OCI-LY7 (cell line): ENCODE measurements at regions not wholly inside any gene's neighbourhood (a gene's known extent, or its start where the extent isn't known, plus 50 kb on each side); places are given as distances from the start of the nearest gene placed in this dataset.
"Not testable (repeated sequence)": the region's sequence is repeated elsewhere in the genome, so short reads cannot be mapped to it uniquely, and the experiment has no call there.

ENCODE experiments used
- BruUV-seq: library from RNA; stranded (reverse); fragments of 400-500 nt; replicated peaks from 2 replicates; lab custom pipeline; 2021; lab: Mats Ljungman, UMichigan
- CTCF ChIA-PET: fragments of 300-600 bp; sonication (Branson Sonifier 250); formaldehyde crosslinking; loops from one replicate; lab custom pipeline; 2022; ENCODE audit warnings: antibody characterized with exemption; ENCODE audit not compliant: unreplicated experiment; lab: Charles Lee
- POLR2A ChIA-PET: fragments of 300-600 bp; sonication (Branson Sonifier 250); formaldehyde crosslinking; loops from one replicate; lab custom pipeline; 2022; ENCODE audit warnings: antibody characterized with exemption; lab: Charles Lee
- DNase-seq: peaks from one replicate; pipeline ENCODE4 v3.0.0-alpha.2; 2015; ENCODE audit warnings: low spot score
- H2AFZ ChIP-seq: fragments of 200-600 bp; sonication (generic), shearing (Covaris generic); 2 replicates; pipeline ENCODE4 v1.6.1; 2014; ENCODE audit warnings: mild to moderate bottlenecking, antibody characterized with exemption, low read length, moderate library complexity
- H3K27ac ChIP-seq: fragments of 200-600 bp; sonication (generic); 2 replicates; pipeline ENCODE4 v1.5.1; 2014; ENCODE audit warnings: mixed run types, low read depth, mild to moderate bottlenecking, moderate library complexity, low read length, inconsistent platforms; ENCODE audit not compliant: poor library complexity, severe bottlenecking
- H3K36me3 ChIP-seq: fragments of 200-600 bp; sonication (generic); 2 replicates; pipeline ENCODE4 v1.6.1; 2014; ENCODE audit warnings: mild to moderate bottlenecking, antibody characterized with exemption, low read length, moderate library complexity, mixed read lengths; ENCODE audit not compliant: insufficient read depth
- H3K4me1 ChIP-seq: fragments of 200-600 bp; sonication (generic); 2 replicates; pipeline ENCODE4 v1.5.1; 2014; ENCODE audit warnings: mild to moderate bottlenecking, low read length; ENCODE audit not compliant: insufficient read depth, poor library complexity, severe bottlenecking
- H3K4me2 ChIP-seq: fragments of 200-600 bp; sonication (generic); 2 replicates; pipeline ENCODE4 v1.6.1; 2014; ENCODE audit warnings: mild to moderate bottlenecking, low read length
- H3K4me3 ChIP-seq: fragments of 200-600 bp; sonication (generic); 2 replicates; pipeline ENCODE4 v1.5.1; 2014; ENCODE audit warnings: mild to moderate bottlenecking, low read depth, low read length; ENCODE audit not compliant: poor library complexity, severe bottlenecking
- H3K79me2 ChIP-seq: fragments of 200-600 bp; sonication (generic); 2 replicates; pipeline ENCODE4 v1.6.1; 2016; ENCODE audit warnings: low read depth, mild to moderate bottlenecking, low read length, moderate library complexity, mixed read lengths; ENCODE audit not compliant: insufficient read depth
- H3K9me2 ChIP-seq: fragments of 200-600 bp; sonication (generic); 2 replicates; pipeline ENCODE4 v1.6.1; 2016; ENCODE audit warnings: mild to moderate bottlenecking, low read length, mixed read lengths; ENCODE audit not compliant: insufficient read depth
- H3K9me3 ChIP-seq: fragments of 200-600 bp; sonication (generic); 2 replicates; pipeline ENCODE4 v1.6.1; 2014; ENCODE audit warnings: mild to moderate bottlenecking, mixed run types, low read length, mixed read lengths
- H4K20me1 ChIP-seq: fragments of 200-600 bp; sonication (generic); 2 replicates; pipeline ENCODE4 v1.6.1; 2014; ENCODE audit warnings: mild to moderate bottlenecking, antibody characterized with exemption, low read length, moderate library complexity, mixed read lengths; ENCODE audit not compliant: insufficient read depth
- EZH2phosphoT487 ChIP-seq: fragments of 200-600 bp; sonication (generic); IDR thresholded peaks from 2 replicates; pipeline ENCODE4 v1.6.1; 2018; ENCODE audit warnings: low read depth, borderline replicate concordance, mild to moderate bottlenecking, mixed run types, antibody characterized with exemption, low read length, moderate library complexity, mixed read lengths
- intact Hi-C: fragments of 100-400 bp; cut with micrococcal nuclease; formaldehyde crosslinking; loops from one replicate; pipeline ENCODE4 v1.10.0; 2022; ENCODE audit not compliant: unreplicated experiment
- TF ChIP-seq, protein P1 (sequence below): fragments of 200-600 bp; sonication (generic); conservative IDR thresholded peaks from 2 replicates; pipeline ENCODE4 v1.5.1; 2014; ENCODE audit warnings: mild to moderate bottlenecking, antibody characterized with exemption, low read length, moderate library complexity, mixed read lengths

GRCh38 chr13:65582160-65582559 is 1648.0 kb downstream of the PCDH9 start:
- TF ChIP-seq, protein P1, sequence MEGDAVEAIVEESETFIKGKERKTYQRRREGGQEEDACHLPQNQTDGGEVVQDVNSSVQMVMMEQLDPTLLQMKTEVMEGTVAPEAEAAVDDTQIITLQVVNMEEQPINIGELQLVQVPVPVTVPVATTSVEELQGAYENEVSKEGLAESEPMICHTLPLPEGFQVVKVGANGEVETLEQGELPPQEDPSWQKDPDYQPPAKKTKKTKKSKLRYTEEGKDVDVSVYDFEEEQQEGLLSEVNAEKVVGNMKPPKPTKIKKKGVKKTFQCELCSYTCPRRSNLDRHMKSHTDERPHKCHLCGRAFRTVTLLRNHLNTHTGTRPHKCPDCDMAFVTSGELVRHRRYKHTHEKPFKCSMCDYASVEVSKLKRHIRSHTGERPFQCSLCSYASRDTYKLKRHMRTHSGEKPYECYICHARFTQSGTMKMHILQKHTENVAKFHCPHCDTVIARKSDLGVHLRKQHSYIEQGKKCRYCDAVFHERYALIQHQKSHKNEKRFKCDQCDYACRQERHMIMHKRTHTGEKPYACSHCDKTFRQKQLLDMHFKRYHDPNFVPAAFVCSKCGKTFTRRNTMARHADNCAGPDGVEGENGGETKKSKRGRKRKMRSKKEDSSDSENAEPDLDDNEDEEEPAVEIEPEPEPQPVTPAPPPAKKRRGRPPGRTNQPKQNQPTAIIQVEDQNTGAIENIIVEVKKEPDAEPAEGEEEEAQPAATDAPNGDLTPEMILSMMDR = no peak
- no peak for TF ChIP-seq EZH2phosphoT487
- H4K20me1 ChIP-seq = no peaks in the 10 kb centered on the region
- no peak for DNase-seq
- no peak overlapping the region for H3K4me2 ChIP-seq
- no peaks in the 10 kb centered on the region for H3K9me3 ChIP-seq
- no peaks in the 10 kb centered on the region for H3K9me2 ChIP-seq
- H3K79me2 ChIP-seq = no peaks in the 10 kb centered on the region
- no peaks in the 10 kb centered on the region for H3K4me1 ChIP-seq
- H2AFZ ChIP-seq = no peak overlapping the region
- POLR2A ChIA-PET = no interaction called here
- H3K4me3 ChIP-seq = no peak overlapping the region
- no peaks in the 10 kb centered on the region for H3K36me3 ChIP-seq
- BruUV-seq = no TSS peak
- H3K27ac ChIP-seq = no peak overlapping the region
- intact Hi-C loops = no loop called here
- CTCF ChIA-PET = no interaction called here

DNA sequence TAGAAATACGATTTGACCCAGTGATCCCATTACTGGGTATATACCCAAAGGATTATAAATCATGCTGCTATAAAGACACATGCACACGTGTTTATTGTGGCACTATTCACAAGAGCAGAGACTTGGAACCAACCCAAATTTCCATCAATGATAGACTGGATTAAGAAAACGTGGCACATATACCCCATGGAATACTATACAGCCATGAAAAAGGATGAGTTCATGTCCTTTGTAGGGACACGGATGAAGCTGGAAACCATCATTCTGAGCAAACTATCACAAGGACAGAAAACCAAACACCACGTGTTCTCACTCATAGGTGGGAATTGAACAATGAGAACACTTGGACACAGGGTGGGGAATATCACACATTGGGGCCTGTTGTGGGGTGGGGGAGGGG is 1665.6 kb downstream of the PCDH9 start:
- H3K9me3 ChIP-seq, H3K36me3 ChIP-seq, H3K27ac ChIP-seq, H4K20me1 ChIP-seq, BruUV-seq, POLR2A ChIA-PET, CTCF ChIA-PET, H3K79me2 ChIP-seq, H3K9me2 ChIP-seq, H2AFZ ChIP-seq, H3K4me1 ChIP-seq, H3K4me3 ChIP-seq, intact Hi-C loops, DNase-seq, H3K4me2 ChIP-seq: not testable (repeated sequence)

- no TSS peak for BruUV-seq
- no peak overlapping the region for H3K27ac ChIP-seq
- ChIA-PET POLR2A (interaction anchor here (0.6 to 1.2 kb wide), 2 partner anchors 17 to 1301 kb away, joined by 3 to 5 read pairs; no protein-coding TSS in a partner anchor), CTCF (no interaction called here)
- H3K9me2 ChIP-seq = no peaks in the 10 kb centered on the region
- H3K9me3 ChIP-seq = no peaks in the 10 kb centered on the region
- H3K79me2 ChIP-seq = no peaks in the 10 kb centered on the region
- no peak overlapping the region for H3K4me3 ChIP-seq
- TF ChIP-seq EZH2phosphoT487 = no peak
- TF ChIP-seq, protein P1 = no peak
- H4K20me1 ChIP-seq = no peaks in the 10 kb centered on the region
- DNase-seq = no peak
- H3K36me3 ChIP-seq = no peaks in the 10 kb centered on the region
- no peak overlapping the region for H2AFZ ChIP-seq
- intact Hi-C loops = no loop called here
- no peak overlapping the region for H3K4me2 ChIP-seq
- H3K4me1 ChIP-seq = no peaks in the 10 kb centered on the region
These were observed 1667.8 kb downstream of the PCDH9 start for GRCh38 chr13:65562305-65562704.
